SKM-1 (cell line): ENCODE measurements at regions not wholly inside any gene's neighbourhood (a gene's known extent, or its start where the extent isn't known, plus 50 kb on each side); places are given as distances from the start of the nearest gene placed in this dataset.
"Not testable (repeated sequence)": the region's sequence is repeated elsewhere in the genome, so short reads cannot be mapped to it uniquely, and the experiment has no call there.

Experiments used
- DNase-seq: peaks from one replicate; lab custom pipeline; 2025; ENCODE audit not compliant: unreplicated experiment; lab: John Stamatoyannopoulos, UW

GRCh38 chr1:104288322-104288721, 538.6 kb downstream of the AMY1C start:
- not testable (repeated sequence) for DNase-seq

- no peak for DNase-seq
Measured at GRCh38 chr1:104291156-104291555, 541.5 kb downstream of the AMY1C start.

- DNase-seq: no peak
Measured at GRCh38 chr1:104294259-104294658, 544.6 kb downstream of the AMY1C start.

GRCh38 chr1:104295511-104295910, 545.8 kb downstream of the AMY1C start:
- DNase-seq: no peak

GRCh38 chr1:104309673-104310072, 560.0 kb downstream of the AMY1C start:
- DNase-seq: no peak

GRCh38 chr1:104315823-104316222, 566.1 kb downstream of the AMY1C start:
- DNase-seq: no peak

GRCh38 chr1:104322131-104322530, 572.4 kb downstream of the AMY1C start:
- DNase-seq: no peak

- DNase-seq: no peak
Measured at GRCh38 chr1:104329278-104329677, 579.6 kb downstream of the AMY1C start.

- no peak for DNase-seq
Measured at GRCh38 chr1:104331763-104332162, 582.1 kb downstream of the AMY1C start.

- DNase-seq: not testable (repeated sequence)
Measured at GRCh38 chr1:104337927-104338326, 588.2 kb downstream of the AMY1C start.

- DNase-seq: no peak
Measured at GRCh38 chr1:104341944-104342343, 592.2 kb downstream of the AMY1C start.

- no peak for DNase-seq
Measured at GRCh38 chr1:104348277-104348676, 598.6 kb downstream of the AMY1C start.

- DNase-seq: no peak
Measured at GRCh38 chr1:104353580-104353979, 603.9 kb downstream of the AMY1C start.

GRCh38 chr1:104358086-104358485, 608.4 kb downstream of the AMY1C start:
- DNase-seq: no peak

GRCh38 chr1:104358621-104359020, 608.9 kb downstream of the AMY1C start:
- DNase-seq: no peak

GRCh38 chr1:104378414-104378813, 628.7 kb downstream of the AMY1C start:
- no peak for DNase-seq

GRCh38 chr1:104380003-104380402, 630.3 kb downstream of the AMY1C start:
- DNase-seq: no peak

GRCh38 chr1:104387716-104388508, 638.2 kb downstream of the AMY1C start:
- DNase-seq: no peak

GRCh38 chr1:104392552-104392951, 642.9 kb downstream of the AMY1C start:
- no peak for DNase-seq

- DNase-seq: no peak
Measured at GRCh38 chr1:104402178-104402577, 652.5 kb downstream of the AMY1C start.

GRCh38 chr1:104403883-104404282, 654.2 kb downstream of the AMY1C start:
- no peak for DNase-seq

- DNase-seq: no peak
Measured at GRCh38 chr1:104406728-104407127, 657.0 kb downstream of the AMY1C start.

- DNase-seq: no peak
Measured at GRCh38 chr1:104408268-104408667, 658.6 kb downstream of the AMY1C start.
